ENCODE measurements at regions not wholly inside any gene's neighbourhood (a gene's known extent, or its start where the extent isn't known, plus 50 kb on each side); places are given as distances from the start of the nearest gene placed in this dataset.

DNA sequence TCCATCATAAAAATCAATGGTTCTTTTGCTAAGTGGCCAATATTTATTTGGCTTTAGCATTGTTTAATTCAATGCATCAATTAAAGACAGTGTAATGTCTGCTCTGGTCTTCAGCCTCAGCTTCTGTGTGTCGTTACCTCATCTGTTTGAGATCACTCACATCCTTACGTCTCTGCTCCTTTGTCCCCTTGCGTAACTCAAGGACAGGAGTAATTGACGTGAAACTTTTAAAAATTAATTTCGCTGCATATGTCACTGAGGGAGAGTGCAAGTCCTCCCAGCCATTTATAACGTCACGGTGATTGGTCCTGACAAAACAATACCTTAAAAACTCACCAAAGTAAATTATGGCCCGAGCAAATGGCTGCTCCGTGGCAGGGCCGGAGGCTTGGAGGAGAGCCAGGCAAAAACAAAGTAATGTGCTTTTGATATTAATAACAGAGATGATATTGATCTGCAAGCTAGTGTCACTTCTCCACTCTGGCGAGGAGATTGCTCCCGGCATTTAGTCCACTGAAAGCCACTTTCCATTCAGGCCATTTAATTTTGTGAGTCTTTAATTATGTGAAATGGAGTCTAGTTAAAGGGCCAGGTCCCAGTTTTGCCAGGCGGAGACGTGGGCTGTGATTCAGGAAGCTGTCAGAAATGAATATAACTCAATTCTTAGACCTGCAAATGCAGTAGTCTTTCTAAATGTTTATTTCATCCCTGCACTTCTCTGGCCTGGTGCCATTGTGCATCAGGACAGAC lies 150.9 kb upstream of the POU3F1 start:
- no peak for DNase-seq
- H2BK15ac ChIP-seq (ENCODE audit: low read depth, poor library complexity, severe bottlenecking) = no peak overlapping the region
- H3K23ac ChIP-seq (ENCODE audit: low read length in 2 of 2) = no peak overlapping the region
- no peak overlapping the region for H2AFZ ChIP-seq (ENCODE audit: low read depth, low read length)
- no peak overlapping the region for H3K27ac ChIP-seq (ENCODE audit: low read length, poor library complexity, severe bottlenecking)
- peaks cover 10% of the 10 kb centered on the region for H3K9me3 ChIP-seq (ENCODE audit: control insufficient read depth, low read length)
- H3K79me1 ChIP-seq (replicated peaks; ENCODE audit: low read length, poor library complexity, severe bottlenecking) = no peaks in the 10 kb centered on the region
- no peak overlapping the region for H4K91ac ChIP-seq (ENCODE audit: low read length)
- H3K14ac ChIP-seq (ENCODE audit: low read length in 2 of 2) = no peak overlapping the region
- no peak overlapping the region for H3K4me2 ChIP-seq (ENCODE audit: low read length, poor library complexity, severe bottlenecking)
- H4K8ac ChIP-seq (ENCODE audit: low read length) = no peak overlapping the region
- H2BK5ac ChIP-seq (ENCODE audit: low read depth, low read length, poor library complexity, severe bottlenecking) = no peak overlapping the region
- H3K9ac ChIP-seq (ENCODE audit: low read length) = no peak overlapping the region
- H3K18ac ChIP-seq (ENCODE audit: low read depth in 1 of 2, low read length in 2 of 2) = no peak overlapping the region
- H3K4me1 ChIP-seq (ENCODE audit: control insufficient read depth, insufficient read depth, low read depth, low read length) = no peaks in the 10 kb centered on the region
- H3K27me3 ChIP-seq (ENCODE audit: control insufficient read depth in 1 of 2, insufficient read depth in 1 of 2, low read length in 2 of 2) = peaks cover 13 to 14% of the 10 kb centered on the region in 2 experiments
- WGBS = 82% methylated on average over 13 of the region's 14 CpGs
- no peak overlapping the region for H3K4ac ChIP-seq (ENCODE audit: low read depth in 1 of 2, low read length in 2 of 2)
- H2AK5ac ChIP-seq (ENCODE audit: low read length, severe bottlenecking) = no peak overlapping the region
- H2BK120ac ChIP-seq (ENCODE audit: low read depth, low read length) = no peak overlapping the region
- H3K4me3 ChIP-seq (ENCODE audit: insufficient read depth in 1 of 2, low read depth in 1 of 2, low read length in 2 of 2) = no peak overlapping the region
- H2BK12ac ChIP-seq (ENCODE audit: low read length in 2 of 2) = no peak overlapping the region
- no peaks in the 10 kb centered on the region for H3K36me3 ChIP-seq (ENCODE audit: control insufficient read depth in 1 of 2, insufficient read depth in 2 of 2, low read depth in 1 of 2, low read length in 2 of 2)

DNA sequence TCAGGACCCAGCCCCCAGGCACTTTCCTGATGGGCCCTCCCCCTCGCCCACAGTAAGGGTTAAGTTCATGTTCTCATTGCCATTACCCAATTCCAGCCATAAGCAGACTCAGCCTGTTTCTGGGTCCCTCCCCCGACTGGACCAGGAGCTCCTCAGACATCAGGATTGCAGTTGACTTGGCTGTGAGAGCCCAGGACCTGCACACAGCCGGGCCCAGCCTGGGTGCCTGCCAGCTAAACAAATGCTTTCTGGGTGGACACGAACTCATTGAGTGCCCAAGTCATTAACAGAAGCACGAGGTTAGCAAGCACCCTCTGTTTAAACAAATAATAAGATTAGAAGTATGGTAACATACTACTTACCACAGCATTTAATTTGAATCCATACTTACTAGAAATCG lies 147.9 kb upstream of the POU3F1 start:
- H2BK5ac ChIP-seq (ENCODE audit: low read depth, low read length, poor library complexity, severe bottlenecking) = no peak overlapping the region
- 70% methylated on average over 5 of the region's 6 CpGs for WGBS
- H2AFZ ChIP-seq (ENCODE audit: low read depth, low read length) = no peak overlapping the region
- no peak for DNase-seq
- no peak overlapping the region for H3K9ac ChIP-seq (ENCODE audit: low read length)
- H4K91ac ChIP-seq (ENCODE audit: low read length) = no peak overlapping the region
- no peak overlapping the region for H4K8ac ChIP-seq (ENCODE audit: low read length)
- H3K36me3 ChIP-seq (ENCODE audit: control insufficient read depth in 1 of 2, insufficient read depth in 2 of 2, low read depth in 1 of 2, low read length in 2 of 2) = no peaks in the 10 kb centered on the region
- no peak overlapping the region for H2BK120ac ChIP-seq (ENCODE audit: low read depth, low read length)
- no peak overlapping the region for H3K4me3 ChIP-seq (ENCODE audit: insufficient read depth in 1 of 2, low read depth in 1 of 2, low read length in 2 of 2)
- no peaks in the 10 kb centered on the region for H3K9me3 ChIP-seq (ENCODE audit: control insufficient read depth, low read length)
- H2BK15ac ChIP-seq (ENCODE audit: low read depth, poor library complexity, severe bottlenecking) = no peak overlapping the region
- H3K27me3 ChIP-seq (ENCODE audit: control insufficient read depth in 1 of 2, insufficient read depth in 1 of 2, low read length in 2 of 2) = peaks cover 25 to 36% of the 10 kb centered on the region in 2 experiments
- H2AK5ac ChIP-seq (ENCODE audit: low read length, severe bottlenecking) = no peak overlapping the region
- H3K4me1 ChIP-seq (ENCODE audit: control insufficient read depth, insufficient read depth, low read depth, low read length) = no peaks in the 10 kb centered on the region
- no peaks in the 10 kb centered on the region for H3K79me1 ChIP-seq (replicated peaks; ENCODE audit: low read length, poor library complexity, severe bottlenecking)
- no peak overlapping the region for H2BK12ac ChIP-seq (ENCODE audit: low read length in 2 of 2)
- H3K14ac ChIP-seq (ENCODE audit: low read length in 2 of 2) = no peak overlapping the region
- no peak overlapping the region for H3K23ac ChIP-seq (ENCODE audit: low read length in 2 of 2)
- no peak overlapping the region for H3K4ac ChIP-seq (ENCODE audit: low read depth in 1 of 2, low read length in 2 of 2)
- no peak overlapping the region for H3K27ac ChIP-seq (ENCODE audit: low read length, poor library complexity, severe bottlenecking)
- no peak overlapping the region for H3K4me2 ChIP-seq (ENCODE audit: low read length, poor library complexity, severe bottlenecking)
- H3K18ac ChIP-seq (ENCODE audit: low read depth in 1 of 2, low read length in 2 of 2) = no peak overlapping the region

GRCh38 chr1:38193040-38193439 lies 146.4 kb upstream of the POU3F1 start:
- Histone ChIP-seq H2AFZ (ENCODE audit: low read depth, low read length) (no peak overlapping the region), H3K4me1 (ENCODE audit: control insufficient read depth, insufficient read depth, low read depth, low read length) (no peaks in the 10 kb centered on the region), H3K23ac (ENCODE audit: low read length in 2 of 2) (no peak overlapping the region), H3K4me3 (ENCODE audit: insufficient read depth in 1 of 2, low read depth in 1 of 2, low read length in 2 of 2) (no peak overlapping the region), H3K79me1 (replicated peaks; ENCODE audit: low read length, poor library complexity, severe bottlenecking) (no peaks in the 10 kb centered on the region), H2BK5ac (ENCODE audit: low read depth, low read length, poor library complexity, severe bottlenecking) (no peak overlapping the region), H2BK12ac (ENCODE audit: low read length in 2 of 2) (no peak overlapping the region), H3K4ac (ENCODE audit: low read depth in 1 of 2, low read length in 2 of 2) (no peak overlapping the region), H3K27ac (ENCODE audit: low read length, poor library complexity, severe bottlenecking) (no peak overlapping the region), H4K8ac (ENCODE audit: low read length) (no peak overlapping the region), H4K91ac (ENCODE audit: low read length) (no peak overlapping the region), H2BK15ac (ENCODE audit: low read depth, poor library complexity, severe bottlenecking) (no peak overlapping the region), H3K4me2 (ENCODE audit: low read length, poor library complexity, severe bottlenecking) (no peak overlapping the region), H3K27me3 (ENCODE audit: control insufficient read depth in 1 of 2, insufficient read depth in 1 of 2, low read length in 2 of 2) (peaks cover 21 to 45% of the 10 kb centered on the region in 2 experiments), H2BK120ac (ENCODE audit: low read depth, low read length) (no peak overlapping the region), H3K14ac (ENCODE audit: low read length in 2 of 2) (no peak overlapping the region), H3K9ac (ENCODE audit: low read length) (no peak overlapping the region), H3K9me3 (ENCODE audit: control insufficient read depth, low read length) (peaks cover 4% of the 10 kb centered on the region), H3K18ac (ENCODE audit: low read depth in 1 of 2, low read length in 2 of 2) (no peak overlapping the region), H3K36me3 (ENCODE audit: control insufficient read depth in 1 of 2, insufficient read depth in 2 of 2, low read depth in 1 of 2, low read length in 2 of 2) (no peaks in the 10 kb centered on the region), H2AK5ac (ENCODE audit: low read length, severe bottlenecking) (no peak overlapping the region)
- 49% methylated on average over 3 of the region's 3 CpGs for WGBS
- DNase-seq = no peak

- no peak overlapping the region for H3K4ac ChIP-seq (ENCODE audit: low read depth in 1 of 2, low read length in 2 of 2)
- H2BK12ac ChIP-seq (ENCODE audit: low read length in 2 of 2) = no peak overlapping the region
- H3K36me3 ChIP-seq (ENCODE audit: control insufficient read depth in 1 of 2, insufficient read depth in 2 of 2, low read depth in 1 of 2, low read length in 2 of 2) = no peaks in the 10 kb centered on the region
- no peak overlapping the region for H4K8ac ChIP-seq (ENCODE audit: low read length)
- H3K14ac ChIP-seq (ENCODE audit: low read length in 2 of 2) = no peak overlapping the region
- no peak overlapping the region for H2BK120ac ChIP-seq (ENCODE audit: low read depth, low read length)
- WGBS = 77% methylated on average over 7 of the region's 7 CpGs
- no peak overlapping the region for H2AFZ ChIP-seq (ENCODE audit: low read depth, low read length)
- no peak overlapping the region for H3K4me3 ChIP-seq (ENCODE audit: insufficient read depth in 1 of 2, low read depth in 1 of 2, low read length in 2 of 2)
- no peak overlapping the region for H2BK15ac ChIP-seq (ENCODE audit: low read depth, poor library complexity, severe bottlenecking)
- H3K27me3 ChIP-seq (ENCODE audit: control insufficient read depth in 1 of 2, insufficient read depth in 1 of 2, low read length in 2 of 2) = peaks cover 21 to 50% of the 10 kb centered on the region in 2 experiments
- DNase-seq = no peak
- no peak overlapping the region for H3K4me2 ChIP-seq (ENCODE audit: low read length, poor library complexity, severe bottlenecking)
- no peaks in the 10 kb centered on the region for H3K4me1 ChIP-seq (ENCODE audit: control insufficient read depth, insufficient read depth, low read depth, low read length)
- no peak overlapping the region for H2AK5ac ChIP-seq (ENCODE audit: low read length, severe bottlenecking)
- no peak overlapping the region for H3K23ac ChIP-seq (ENCODE audit: low read length in 2 of 2)
- H3K9me3 ChIP-seq (ENCODE audit: control insufficient read depth, low read length) = peaks cover 4% of the 10 kb centered on the region
- no peak overlapping the region for H3K27ac ChIP-seq (ENCODE audit: low read length, poor library complexity, severe bottlenecking)
- H3K9ac ChIP-seq (ENCODE audit: low read length) = no peak overlapping the region
- no peak overlapping the region for H2BK5ac ChIP-seq (ENCODE audit: low read depth, low read length, poor library complexity, severe bottlenecking)
- H3K18ac ChIP-seq (ENCODE audit: low read depth in 1 of 2, low read length in 2 of 2) = no peak overlapping the region
- H4K91ac ChIP-seq (ENCODE audit: low read length) = no peak overlapping the region
- no peaks in the 10 kb centered on the region for H3K79me1 ChIP-seq (replicated peaks; ENCODE audit: low read length, poor library complexity, severe bottlenecking)
Observed at GRCh38 chr1:38191461-38191860, 144.9 kb upstream of the POU3F1 start.

Measured in mesenchymal stem cell (in vitro differentiated cells and primary cell).